Stomach (tissue), 4 donors: ENCODE measurements at regions not wholly inside any gene's neighbourhood (a gene's known extent, or its start where the extent isn't known, plus 50 kb on each side); places are given as distances from the start of the nearest gene placed in this dataset.

Experiments
- POLR2A ChIP-seq, 4 donors: fragments of 450-650 bp; IDR thresholded peaks; one replicate each; pipeline ENCODE4 v1.6.1; 2016; ENCODE audit warnings: antibody characterized with exemption in 4 of 4, control low read depth in 2 of 4, mild to moderate bottlenecking in 1 of 4, moderate library complexity in 1 of 4
- POLR2AphosphoS5 ChIP-seq, 3 donors: sonication (generic); formaldehyde crosslinking; IDR thresholded peaks; one replicate each; pipeline ENCODE4 v1.6.1; 2016; ENCODE audit warnings: antibody characterized with exemption in 3 of 3
- TF ChIP-seq, protein P1 (sequence below), 7 experiments: fragments of 450-650 bp in 4 of 7; fragments of 200-600 bp in 3 of 7; sonication (generic) in 3 of 7; IDR thresholded peaks; one replicate each; pipeline ENCODE4 v1.5.1; 2016 to 2019; ENCODE audit warnings: antibody characterized with exemption in 7 of 7, control low read depth in 2 of 7, mild to moderate bottlenecking in 1 of 7

DNA sequence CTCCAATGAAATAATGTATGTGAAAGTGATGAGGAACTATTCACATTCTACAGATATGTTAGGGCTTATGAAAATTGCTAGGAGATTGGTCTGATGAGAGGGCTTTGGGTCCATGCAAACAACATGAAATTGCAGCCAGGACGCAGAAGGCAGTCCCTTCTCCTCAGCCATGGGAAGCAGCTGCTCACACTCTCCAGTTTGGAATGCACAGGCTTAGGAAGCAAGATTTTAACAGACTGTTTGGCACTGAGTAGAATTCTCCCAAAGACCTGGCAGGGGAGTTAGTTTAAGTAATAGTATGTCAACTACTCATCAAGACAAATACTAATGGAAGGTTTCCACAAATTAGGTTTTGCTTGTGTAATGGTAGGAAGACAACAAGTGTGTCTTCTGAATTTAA lies 500.7 kb upstream of the ARRDC4 start:
- TF ChIP-seq, protein P1, sequence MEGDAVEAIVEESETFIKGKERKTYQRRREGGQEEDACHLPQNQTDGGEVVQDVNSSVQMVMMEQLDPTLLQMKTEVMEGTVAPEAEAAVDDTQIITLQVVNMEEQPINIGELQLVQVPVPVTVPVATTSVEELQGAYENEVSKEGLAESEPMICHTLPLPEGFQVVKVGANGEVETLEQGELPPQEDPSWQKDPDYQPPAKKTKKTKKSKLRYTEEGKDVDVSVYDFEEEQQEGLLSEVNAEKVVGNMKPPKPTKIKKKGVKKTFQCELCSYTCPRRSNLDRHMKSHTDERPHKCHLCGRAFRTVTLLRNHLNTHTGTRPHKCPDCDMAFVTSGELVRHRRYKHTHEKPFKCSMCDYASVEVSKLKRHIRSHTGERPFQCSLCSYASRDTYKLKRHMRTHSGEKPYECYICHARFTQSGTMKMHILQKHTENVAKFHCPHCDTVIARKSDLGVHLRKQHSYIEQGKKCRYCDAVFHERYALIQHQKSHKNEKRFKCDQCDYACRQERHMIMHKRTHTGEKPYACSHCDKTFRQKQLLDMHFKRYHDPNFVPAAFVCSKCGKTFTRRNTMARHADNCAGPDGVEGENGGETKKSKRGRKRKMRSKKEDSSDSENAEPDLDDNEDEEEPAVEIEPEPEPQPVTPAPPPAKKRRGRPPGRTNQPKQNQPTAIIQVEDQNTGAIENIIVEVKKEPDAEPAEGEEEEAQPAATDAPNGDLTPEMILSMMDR (IDR thresholded peaks at IDR 0.05): no peak
- TF ChIP-seq POLR2AphosphoS5 (IDR thresholded peaks at IDR 0.05) (no peak), POLR2A (IDR thresholded peaks at IDR 0.05) (no peak)
